ENCODE measurements at regions not wholly inside any gene's neighbourhood (a gene's known extent, or its start where the extent isn't known, plus 50 kb on each side); places are given as distances from the start of the nearest gene placed in this dataset.
A peak's percentile ranks its signal among the peaks of the same experiment; 100 is the strongest.

DNA sequence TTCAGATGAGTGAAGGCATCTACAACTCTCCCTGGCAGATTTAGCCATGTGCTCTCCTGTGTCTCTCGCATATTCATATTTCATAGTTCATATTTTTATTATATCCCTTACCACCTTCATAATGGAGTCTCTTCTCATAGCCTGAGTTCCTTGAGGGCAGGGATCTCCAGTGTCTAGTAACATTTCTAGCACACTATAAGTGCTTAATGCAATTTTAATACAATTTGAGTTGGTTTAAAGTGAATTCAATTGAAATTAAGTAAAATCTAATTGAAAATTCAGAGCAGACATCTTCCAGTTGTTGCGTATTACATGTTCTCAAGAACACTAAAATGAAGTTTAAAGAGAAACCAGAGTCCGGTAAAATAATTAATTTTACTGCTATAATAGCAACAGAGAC, 163.6 kb upstream of the GNAI1 start:
- Histone ChIP-seq H3K36me3 (no peaks in the 10 kb centered on the region), H3K9me3 (ENCODE audit: low read depth) (no peaks in the 10 kb centered on the region), H4K20me1 (ENCODE audit: low read depth) (no peaks in the 10 kb centered on the region), H3K79me2 (ENCODE audit: low read depth) (no peaks in the 10 kb centered on the region), H3K27ac (no peak overlapping the region), H3K27me3 (no peaks in the 10 kb centered on the region), H3K4me2 (no peak overlapping the region), H3K4me3 (no peak overlapping the region), H3K9ac (no peak overlapping the region), H3K4me1 (no peaks in the 10 kb centered on the region), H2AFZ (replicated peaks) (no peak overlapping the region), H3F3A (ENCODE audit: low read depth) (no peaks in the 10 kb centered on the region)
- H3K4me1 Mint-ChIP-seq: peaks cover 4% of the 10 kb centered on the region
- no peak for TF ChIP-seq EZH2phosphoT487 (IDR thresholded peaks at IDR 0.05)
- TF ChIP-seq EZH2 (IDR thresholded peaks at IDR 0.05): no peak
- TF ChIP-seq, protein P1, sequence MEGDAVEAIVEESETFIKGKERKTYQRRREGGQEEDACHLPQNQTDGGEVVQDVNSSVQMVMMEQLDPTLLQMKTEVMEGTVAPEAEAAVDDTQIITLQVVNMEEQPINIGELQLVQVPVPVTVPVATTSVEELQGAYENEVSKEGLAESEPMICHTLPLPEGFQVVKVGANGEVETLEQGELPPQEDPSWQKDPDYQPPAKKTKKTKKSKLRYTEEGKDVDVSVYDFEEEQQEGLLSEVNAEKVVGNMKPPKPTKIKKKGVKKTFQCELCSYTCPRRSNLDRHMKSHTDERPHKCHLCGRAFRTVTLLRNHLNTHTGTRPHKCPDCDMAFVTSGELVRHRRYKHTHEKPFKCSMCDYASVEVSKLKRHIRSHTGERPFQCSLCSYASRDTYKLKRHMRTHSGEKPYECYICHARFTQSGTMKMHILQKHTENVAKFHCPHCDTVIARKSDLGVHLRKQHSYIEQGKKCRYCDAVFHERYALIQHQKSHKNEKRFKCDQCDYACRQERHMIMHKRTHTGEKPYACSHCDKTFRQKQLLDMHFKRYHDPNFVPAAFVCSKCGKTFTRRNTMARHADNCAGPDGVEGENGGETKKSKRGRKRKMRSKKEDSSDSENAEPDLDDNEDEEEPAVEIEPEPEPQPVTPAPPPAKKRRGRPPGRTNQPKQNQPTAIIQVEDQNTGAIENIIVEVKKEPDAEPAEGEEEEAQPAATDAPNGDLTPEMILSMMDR (IDR thresholded peaks at IDR 0.05): no peak
- H3K27ac Mint-ChIP-seq: no peak overlapping the region
- no peak for DNase-seq (ENCODE audit: low spot score)
- no peaks in the 10 kb centered on the region for H3K27me3 Mint-ChIP-seq (ENCODE audit: insufficient read depth, low read depth)
- peaks cover 2% of the 10 kb centered on the region for H3K9me3 Mint-ChIP-seq
- H3K4me3 Mint-ChIP-seq: no peak overlapping the region
- no peaks in the 10 kb centered on the region for H3K36me3 Mint-ChIP-seq

DNA sequence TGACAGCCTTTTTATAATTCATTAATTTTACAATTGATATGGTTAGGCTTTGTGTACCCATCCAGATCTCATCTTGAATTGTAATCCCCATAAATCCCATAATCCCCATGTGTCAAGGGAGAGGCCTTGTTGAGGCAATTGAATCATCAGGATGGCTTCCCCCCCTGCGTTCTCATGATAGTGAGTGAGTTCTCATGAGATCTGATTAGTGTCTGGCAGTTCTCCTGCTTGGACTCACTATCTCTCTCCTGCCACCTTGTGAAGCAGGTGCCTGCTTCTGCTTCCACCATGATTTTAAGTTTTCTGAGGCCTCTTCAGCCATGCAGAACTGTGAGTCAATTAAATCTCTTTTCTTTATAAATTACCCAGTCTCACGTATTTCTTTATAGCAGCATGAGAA, 165.7 kb upstream of the GNAI1 start:
- Mint-ChIP-seq H3K27ac (no peak overlapping the region), H3K27me3 (ENCODE audit: insufficient read depth, low read depth) (no peaks in the 10 kb centered on the region)

DNA sequence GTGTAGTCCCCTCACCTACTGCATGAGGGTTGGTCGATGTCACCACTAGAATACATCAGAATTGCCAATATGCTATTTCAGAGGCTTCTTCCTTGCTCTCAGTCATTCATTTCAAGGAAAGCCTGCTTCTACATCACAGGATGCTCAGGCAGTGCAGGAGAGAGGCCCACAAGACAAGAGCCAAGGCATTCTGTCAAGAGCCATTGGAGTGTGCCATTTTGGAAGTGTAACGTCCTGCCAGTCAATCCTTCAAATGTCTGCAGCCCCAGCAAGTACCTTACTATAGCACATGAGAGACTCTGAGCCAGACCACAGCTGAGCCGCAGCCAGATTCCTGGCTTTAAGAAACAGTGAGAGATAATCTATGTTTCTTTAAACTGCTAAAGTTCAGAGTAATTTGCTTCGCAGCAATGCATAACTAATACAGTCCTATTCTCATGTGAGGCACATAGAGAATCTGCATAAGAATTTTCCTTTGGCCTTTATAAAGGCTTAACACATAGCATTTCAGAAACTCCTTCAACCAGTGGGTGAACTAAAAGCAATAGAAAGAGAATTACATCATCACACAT, 166.5 kb upstream of the GNAI1 start:
- H3K4me1 Mint-ChIP-seq: peaks cover 4% of the 10 kb centered on the region
- no peak for DNase-seq (ENCODE audit: low spot score)
- Histone ChIP-seq H3K27me3 (no peaks in the 10 kb centered on the region), H3K27ac (no peak overlapping the region), H3K9me3 (ENCODE audit: low read depth) (no peaks in the 10 kb centered on the region), H3K79me2 (ENCODE audit: low read depth) (no peaks in the 10 kb centered on the region), H4K20me1 (ENCODE audit: low read depth) (no peaks in the 10 kb centered on the region), H3F3A (ENCODE audit: low read depth) (no peaks in the 10 kb centered on the region), H3K36me3 (no peaks in the 10 kb centered on the region), H3K4me1 (no peaks in the 10 kb centered on the region), H3K4me2 (no peak overlapping the region), H3K4me3 (no peak overlapping the region), H3K9ac (no peak overlapping the region), H2AFZ (replicated peaks) (peak overlapping the region; percentile 8)
- no peak overlapping the region for H3K4me3 Mint-ChIP-seq
- TF ChIP-seq EZH2phosphoT487 (IDR thresholded peaks at IDR 0.05): no peak
- no peak for TF ChIP-seq EZH2 (IDR thresholded peaks at IDR 0.05)
- TF ChIP-seq, protein P1 (IDR thresholded peaks at IDR 0.05): no peak
- no peaks in the 10 kb centered on the region for H3K27me3 Mint-ChIP-seq (ENCODE audit: insufficient read depth, low read depth)
- H3K27ac Mint-ChIP-seq: no peak overlapping the region
- H3K36me3 Mint-ChIP-seq: no peaks in the 10 kb centered on the region
- no peaks in the 10 kb centered on the region for H3K9me3 Mint-ChIP-seq

More for the DNA sequence above, 165.7 kb upstream of the GNAI1 start:
- TF ChIP-seq, protein P1 (IDR thresholded peaks at IDR 0.05): no peak
- TF ChIP-seq EZH2phosphoT487 (IDR thresholded peaks at IDR 0.05): no peak
- no peak for TF ChIP-seq EZH2 (IDR thresholded peaks at IDR 0.05)
- no peak overlapping the region for H3K4me2 ChIP-seq
- no peak for DNase-seq (ENCODE audit: low spot score)
- Mint-ChIP-seq H3K4me1 (peaks cover 4% of the 10 kb centered on the region), H3K4me3 (no peak overlapping the region), H3K36me3 (no peaks in the 10 kb centered on the region), H3K9me3 (no peaks in the 10 kb centered on the region)
- no peak overlapping the region for H3K4me3 ChIP-seq
- H4K20me1 ChIP-seq (ENCODE audit: low read depth): no peaks in the 10 kb centered on the region
- no peak overlapping the region for H3K27ac ChIP-seq
- H3K9me3 ChIP-seq (ENCODE audit: low read depth): no peaks in the 10 kb centered on the region
- no peaks in the 10 kb centered on the region for H3K36me3 ChIP-seq
- no peaks in the 10 kb centered on the region for H3K4me1 ChIP-seq
- no peaks in the 10 kb centered on the region for H3K27me3 ChIP-seq
- H3K9ac ChIP-seq: no peak overlapping the region
- H3F3A ChIP-seq (ENCODE audit: low read depth): no peaks in the 10 kb centered on the region
- no peak overlapping the region for H2AFZ ChIP-seq (replicated peaks)
- H3K79me2 ChIP-seq (ENCODE audit: low read depth): no peaks in the 10 kb centered on the region

All from neural progenitor cell (in vitro differentiated cells).